Fibroblast of skin of right quadriceps (primary cell): ENCODE measurements at regions not wholly inside any gene's neighbourhood (a gene's known extent, or its start where the extent isn't known, plus 50 kb on each side); places are given as distances from the start of the nearest gene placed in this dataset.
A peak's percentile ranks its signal among the peaks of the same experiment; 100 is the strongest.

Experiments
- DNase-seq: peaks from one replicate; pipeline ENCODE4 v3.0.0-alpha.2; 2013

DNA sequence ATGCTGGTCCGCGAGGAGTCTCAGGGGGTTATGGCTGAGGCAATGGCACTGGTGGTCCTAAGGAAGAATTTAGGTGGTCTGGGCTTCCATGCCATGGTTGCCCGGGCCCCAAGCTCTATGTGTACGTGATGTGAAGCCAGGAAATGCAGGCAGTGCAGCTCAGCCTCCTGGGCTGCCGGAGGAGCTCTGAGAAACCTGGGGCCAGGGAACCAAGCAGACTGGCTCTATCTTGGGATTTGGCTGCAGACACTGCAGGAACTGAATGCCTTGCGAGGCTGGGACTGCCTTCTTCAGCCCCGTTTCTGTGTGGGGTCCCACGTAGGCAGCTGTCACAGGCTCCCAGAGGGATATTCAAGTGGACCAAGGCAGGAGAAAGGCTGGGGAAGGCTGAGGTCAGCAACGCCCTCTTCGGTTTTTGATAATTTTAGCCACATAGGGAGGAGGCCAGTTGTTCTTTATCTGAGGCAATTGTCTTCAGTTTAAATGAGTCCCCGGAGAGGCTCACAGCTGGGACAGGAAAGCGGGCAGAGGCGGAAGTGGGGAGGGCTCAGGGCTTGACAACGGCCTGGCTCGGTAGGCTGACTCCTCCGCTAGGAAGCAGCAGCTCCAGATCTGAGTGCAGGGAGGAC lies 77.7 kb downstream of the RHOB start:
- DNase-seq = no peak

DNA sequence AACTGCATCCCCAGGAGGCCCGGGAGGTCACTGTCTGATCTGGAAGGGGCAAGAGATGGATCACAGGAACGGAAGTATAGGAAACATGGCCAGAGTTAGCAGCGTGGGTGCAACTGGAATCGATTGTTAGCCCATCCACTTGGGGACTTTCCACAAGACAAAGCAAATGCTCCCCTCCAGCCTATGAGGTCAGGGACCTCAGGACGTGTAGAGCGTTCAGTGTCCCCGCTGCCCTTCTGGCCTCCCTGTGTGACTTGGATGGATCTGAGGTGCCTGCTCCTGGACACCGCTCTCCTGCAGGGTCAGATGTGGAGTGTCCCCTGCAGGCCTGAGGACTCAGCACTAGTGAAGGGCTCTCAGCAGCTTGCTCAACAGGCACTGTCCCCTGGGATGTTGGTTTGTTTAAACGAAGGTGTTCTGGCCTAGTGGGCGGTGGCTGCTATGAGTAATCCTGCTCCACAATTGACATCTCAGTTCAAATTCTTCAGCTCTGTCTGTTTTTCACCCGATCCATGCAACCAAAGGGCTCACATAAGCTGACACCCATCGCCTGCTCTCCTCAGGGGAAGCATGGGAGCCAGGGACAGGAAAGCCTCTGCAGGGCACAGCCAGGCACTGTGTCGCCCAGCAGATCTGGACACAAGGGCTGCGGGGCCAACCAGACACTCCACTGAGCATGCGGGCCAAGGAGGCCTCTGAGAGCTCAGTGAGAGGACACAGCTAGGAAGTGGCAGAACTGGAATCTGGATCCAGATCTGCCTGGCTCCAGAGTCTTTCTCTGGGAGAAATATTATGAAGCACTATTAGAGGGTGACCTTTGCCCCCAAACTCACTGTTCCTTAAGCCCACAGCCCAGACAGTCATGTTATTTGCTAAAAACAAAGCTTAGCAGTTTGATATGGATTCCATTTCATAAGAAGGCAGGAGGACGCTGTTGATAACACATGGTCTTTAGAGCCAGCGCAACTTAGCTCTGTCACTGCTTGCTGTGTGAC lies 78.5 kb downstream of the RHOB start:
- peak; percentile 76 for DNase-seq

DNA sequence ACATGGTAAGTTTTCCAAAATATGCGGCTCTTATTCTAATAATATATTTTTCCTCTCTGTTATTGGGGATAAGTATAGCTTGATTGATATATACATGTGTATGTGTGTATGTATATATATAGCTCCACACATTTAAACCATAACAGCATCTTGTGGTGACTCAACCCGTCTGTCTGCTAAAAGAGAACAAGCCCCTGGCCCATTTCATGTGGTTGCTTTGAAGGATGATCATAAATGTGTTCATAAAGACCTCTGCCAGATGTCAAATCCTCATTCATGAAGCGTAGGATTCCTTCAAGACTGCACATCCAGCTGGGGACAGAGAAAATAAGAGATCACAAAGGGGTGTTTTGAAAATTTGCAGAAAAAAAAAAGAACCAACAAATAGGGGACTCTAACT lies 79.3 kb downstream of the RHOB start:
- peak; percentile 70 for DNase-seq

DNA sequence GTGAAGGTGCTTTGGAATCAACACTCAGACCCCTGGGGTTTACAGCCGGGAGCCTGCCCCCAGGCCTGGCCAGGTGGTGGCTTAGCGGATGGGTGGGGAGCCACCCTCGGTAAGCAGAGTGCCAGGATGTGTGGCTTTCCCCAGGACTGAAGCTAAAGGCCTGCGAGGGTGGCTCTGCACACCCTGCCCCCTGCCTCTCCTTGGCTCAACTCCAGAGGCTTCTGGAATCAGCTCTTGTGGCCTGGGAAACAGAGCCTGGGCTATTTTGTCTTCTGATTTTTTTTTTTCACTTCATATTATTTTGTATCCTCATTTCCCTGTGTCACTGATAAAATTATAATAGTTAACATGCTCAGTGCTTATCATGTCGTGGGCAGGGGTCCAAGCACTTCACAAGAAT lies 79.8 kb downstream of the RHOB start:
- peak; percentile 35 for DNase-seq

GRCh38 chr2:20528713-20529112 lies 81.8 kb downstream of the RHOB start:
- no peak for DNase-seq

DNA sequence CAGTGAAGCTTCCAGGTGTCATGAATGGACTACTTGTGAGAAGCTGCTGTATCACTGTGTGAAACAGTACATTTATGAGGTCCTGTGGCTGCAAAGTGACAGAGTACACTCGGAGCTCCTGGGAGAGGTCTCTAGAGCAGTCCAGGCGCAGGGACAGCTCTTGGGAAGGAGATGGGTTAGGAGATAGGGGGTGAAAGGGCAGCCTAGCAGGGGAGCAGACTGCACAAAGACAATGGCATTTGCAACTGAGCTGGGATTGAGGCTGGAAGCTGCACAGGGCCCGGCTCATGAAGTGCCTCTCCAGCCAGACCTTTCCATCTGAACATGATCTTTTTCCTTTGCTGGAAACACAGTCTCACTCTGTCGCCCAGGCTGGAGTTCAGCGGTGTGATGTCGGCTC lies 83.6 kb downstream of the RHOB start:
- DNase-seq = no peak

GRCh38 chr2:20531633-20532262 lies 84.9 kb downstream of the RHOB start:
- DNase-seq = no peak

DNA sequence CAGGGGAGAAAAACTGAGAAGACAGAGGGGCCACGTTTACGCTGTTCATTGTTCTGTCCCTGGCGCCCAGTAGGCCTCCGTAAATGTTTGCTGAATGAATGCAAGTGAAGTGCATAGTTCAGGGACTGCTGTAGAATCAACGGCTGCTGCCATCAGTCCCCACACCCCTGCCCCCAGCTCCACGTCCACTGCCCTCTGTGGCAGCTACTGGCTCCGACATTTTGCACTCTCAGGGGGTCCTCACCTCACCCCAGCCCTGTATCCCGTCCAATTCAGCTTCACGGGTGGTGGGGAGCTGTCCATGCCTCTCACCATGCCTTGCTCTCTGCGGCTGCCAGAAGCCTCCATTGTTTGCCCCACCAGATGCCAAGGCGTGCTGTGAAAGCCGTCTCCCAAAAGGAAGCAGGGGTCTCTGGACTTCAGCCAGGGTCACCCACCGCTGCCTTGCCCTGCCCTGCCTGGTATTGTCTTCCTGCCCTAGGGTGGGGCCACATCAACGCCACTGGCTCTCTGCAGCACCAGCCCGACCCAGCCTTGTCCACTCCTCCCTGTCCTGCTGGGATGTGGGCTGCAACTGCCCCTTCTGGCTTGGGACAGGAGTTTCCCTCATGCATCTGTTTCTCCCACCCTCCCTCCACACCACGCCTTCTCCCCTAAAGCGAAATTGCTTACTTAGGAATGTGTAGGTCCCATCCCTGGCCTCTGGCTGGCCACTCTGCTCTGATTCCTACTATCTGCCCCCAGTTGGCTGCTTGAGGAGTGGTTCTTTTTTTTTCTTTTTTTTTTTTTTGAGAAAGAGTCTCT lies 86.0 kb downstream of the RHOB start:
- no peak for DNase-seq

DNA sequence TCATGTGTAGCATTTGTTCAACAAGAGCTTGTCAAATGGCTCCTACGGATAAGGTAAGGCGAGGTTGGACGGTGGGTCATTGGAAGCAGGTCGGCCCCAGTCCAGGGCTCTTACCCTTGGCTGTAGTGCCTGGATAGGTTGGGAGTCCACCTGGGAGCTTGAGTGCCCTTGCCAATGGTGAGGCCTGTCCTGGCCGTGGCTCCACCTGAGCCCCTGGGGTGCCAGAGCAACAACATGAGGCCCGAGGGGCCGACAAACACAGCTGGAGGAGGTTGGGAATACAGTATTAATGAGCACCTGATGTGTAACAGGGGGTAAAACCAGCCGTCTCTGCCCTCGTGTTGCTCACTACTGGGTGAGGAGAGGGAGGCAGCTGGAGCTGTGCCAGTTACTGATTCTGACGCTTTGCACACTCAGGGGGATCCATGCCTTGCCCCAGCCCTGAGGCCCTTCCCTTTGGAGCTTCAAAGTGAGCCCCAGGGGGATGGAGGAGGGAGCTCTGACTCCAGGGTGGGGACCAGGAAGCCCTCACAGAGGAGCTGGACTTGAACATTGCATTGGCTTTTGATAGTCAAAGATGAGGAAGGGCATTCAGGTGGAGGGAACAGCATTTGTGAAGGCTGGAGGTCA lies 87.2 kb downstream of the RHOB start:
- no peak for DNase-seq

GRCh38 chr2:20534913-20535801 lies 88.3 kb downstream of the RHOB start:
- DNase-seq = no peak

GRCh38 chr2:20536619-20537422 lies 89.9 kb downstream of the RHOB start:
- DNase-seq = no peak

- no peak for DNase-seq
Measured at GRCh38 chr2:20537423-20538307, 90.8 kb downstream of the RHOB start.

- no peak for DNase-seq
Measured at GRCh38 chr2:20538308-20539132, 91.6 kb downstream of the RHOB start.

DNA sequence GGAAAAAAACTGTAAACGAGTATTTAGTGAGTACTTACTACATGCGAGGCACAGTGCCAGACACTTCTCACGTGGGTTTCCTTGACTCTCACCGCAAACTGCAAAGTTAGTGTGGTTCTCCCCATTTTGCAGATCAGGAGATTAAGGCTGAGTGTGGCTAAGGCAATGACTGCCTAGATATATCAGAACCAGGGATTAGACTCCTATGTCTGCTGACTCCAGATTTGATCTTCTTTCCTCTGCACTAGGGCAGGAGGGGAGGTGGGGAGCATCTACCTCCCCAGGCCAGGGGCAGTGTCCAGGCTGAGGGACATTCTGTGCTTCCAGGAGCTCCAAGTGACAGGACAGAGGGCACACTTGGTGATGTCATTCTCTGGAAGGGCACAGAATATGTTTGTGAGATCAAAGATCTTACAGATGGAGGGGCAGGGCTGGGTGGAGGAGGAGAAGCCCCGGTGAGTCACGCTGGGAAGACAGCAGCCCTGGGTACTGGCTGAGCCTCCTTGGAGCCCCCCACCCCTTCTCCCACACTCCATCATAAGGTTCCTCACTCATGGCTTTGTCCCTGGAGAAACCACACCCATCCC lies 92.4 kb downstream of the RHOB start:
- DNase-seq = peak; percentile 31

GRCh38 chr2:20539776-20540586 lies 93.1 kb downstream of the RHOB start:
- no peak for DNase-seq

DNA sequence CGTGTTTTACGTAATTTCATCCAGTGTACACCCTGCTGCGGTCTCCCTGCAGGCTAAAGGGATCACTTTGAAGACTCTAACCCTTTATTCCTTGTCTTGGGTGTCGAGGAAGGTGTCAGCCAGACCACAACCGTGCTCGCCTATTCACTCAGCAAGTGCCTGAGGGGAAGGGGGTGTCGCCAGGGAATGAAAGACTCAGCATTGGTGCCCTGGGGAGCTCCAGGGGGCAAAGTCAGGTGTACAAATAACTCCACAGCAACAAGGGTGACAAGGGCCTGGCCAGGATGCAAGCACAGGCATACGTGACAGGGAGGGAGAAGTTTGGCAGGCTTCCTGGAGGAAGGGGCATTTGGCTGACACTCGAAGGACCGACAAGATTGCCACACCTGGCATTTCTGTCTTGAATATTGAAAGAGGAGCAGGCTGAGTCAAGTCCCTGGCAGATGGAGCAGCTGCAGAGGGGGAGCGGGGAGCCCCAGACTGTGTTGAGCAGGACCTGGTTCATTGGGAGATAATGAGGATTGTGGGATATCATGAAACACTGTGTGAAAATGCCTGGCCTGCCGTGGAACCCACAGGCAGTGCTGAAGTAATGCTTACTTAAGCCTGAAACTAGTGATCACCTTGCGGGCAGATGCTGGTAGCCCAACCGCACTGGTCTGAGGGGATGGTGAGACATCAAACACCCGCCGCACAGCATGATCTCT lies 93.9 kb downstream of the RHOB start:
- no peak for DNase-seq

DNA sequence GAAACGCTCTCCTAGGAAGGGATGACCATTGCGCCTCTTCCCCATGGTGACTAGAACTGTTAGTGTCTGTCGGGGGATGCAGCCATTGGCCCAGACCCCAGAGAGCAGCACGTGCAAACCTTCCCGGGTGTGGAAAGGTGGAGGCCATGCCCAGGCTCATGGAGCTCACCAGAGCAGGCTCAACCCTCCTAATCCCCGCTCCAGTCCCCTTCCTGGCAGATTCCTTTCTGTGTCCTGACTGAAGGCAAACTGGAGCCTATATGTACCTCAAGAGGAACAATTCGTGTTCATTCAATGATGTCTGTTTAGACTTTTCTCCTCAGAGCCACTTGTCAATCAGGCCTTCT lies 94.4 kb downstream of the RHOB start:
- no peak for DNase-seq
